ENCODE measurements at regions not wholly inside any gene's neighbourhood (a gene's known extent, or its start where the extent isn't known, plus 50 kb on each side); places are given as distances from the start of the nearest gene placed in this dataset.

DNA sequence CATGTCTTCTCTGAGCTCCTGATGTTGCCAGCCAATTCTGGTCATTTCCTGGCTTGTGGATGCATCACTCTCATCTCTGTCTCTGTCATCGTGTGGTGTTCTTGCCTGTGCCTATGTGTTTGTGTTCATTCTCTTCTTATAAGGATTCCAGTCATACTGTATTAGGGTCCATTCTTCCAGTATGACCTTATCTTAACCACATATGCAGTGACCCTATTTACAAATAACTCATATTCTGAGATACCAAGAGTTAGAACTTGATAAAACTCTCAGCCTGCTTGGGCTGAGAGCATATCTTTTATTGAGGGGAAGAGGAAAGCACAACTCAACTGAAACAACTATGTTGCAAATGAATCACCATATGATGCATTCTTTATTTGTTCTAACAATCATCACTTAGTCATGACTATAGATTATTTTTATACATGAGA lies 189.0 kb upstream of the ANXA10 start:
- TF ChIP-seq POLR2A (IDR thresholded peaks at IDR 0.05), result no peak
- TF ChIP-seq, protein P1, sequence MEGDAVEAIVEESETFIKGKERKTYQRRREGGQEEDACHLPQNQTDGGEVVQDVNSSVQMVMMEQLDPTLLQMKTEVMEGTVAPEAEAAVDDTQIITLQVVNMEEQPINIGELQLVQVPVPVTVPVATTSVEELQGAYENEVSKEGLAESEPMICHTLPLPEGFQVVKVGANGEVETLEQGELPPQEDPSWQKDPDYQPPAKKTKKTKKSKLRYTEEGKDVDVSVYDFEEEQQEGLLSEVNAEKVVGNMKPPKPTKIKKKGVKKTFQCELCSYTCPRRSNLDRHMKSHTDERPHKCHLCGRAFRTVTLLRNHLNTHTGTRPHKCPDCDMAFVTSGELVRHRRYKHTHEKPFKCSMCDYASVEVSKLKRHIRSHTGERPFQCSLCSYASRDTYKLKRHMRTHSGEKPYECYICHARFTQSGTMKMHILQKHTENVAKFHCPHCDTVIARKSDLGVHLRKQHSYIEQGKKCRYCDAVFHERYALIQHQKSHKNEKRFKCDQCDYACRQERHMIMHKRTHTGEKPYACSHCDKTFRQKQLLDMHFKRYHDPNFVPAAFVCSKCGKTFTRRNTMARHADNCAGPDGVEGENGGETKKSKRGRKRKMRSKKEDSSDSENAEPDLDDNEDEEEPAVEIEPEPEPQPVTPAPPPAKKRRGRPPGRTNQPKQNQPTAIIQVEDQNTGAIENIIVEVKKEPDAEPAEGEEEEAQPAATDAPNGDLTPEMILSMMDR (IDR thresholded peaks at IDR 0.05), result no peak
- no peak for TF ChIP-seq POLR2AphosphoS5 (IDR thresholded peaks at IDR 0.05)
